Left lobe of liver (tissue), 2 donors: ENCODE measurements at regions not wholly inside any gene's neighbourhood (a gene's known extent, or its start where the extent isn't known, plus 50 kb on each side); places are given as distances from the start of the nearest gene placed in this dataset.
"Not testable (repeated sequence)": the region's sequence is repeated elsewhere in the genome, so short reads cannot be mapped to it uniquely, and the experiment has no call there.

Experiments used
- ATAC-seq: fragments of 200-7000 bp; cut with Tn5 transposase; one replicate; pipeline ENCODE4 v1.9.1; 2020; ENCODE audit warnings: mild to moderate bottlenecking, moderate library complexity
- DNase-seq: peaks from one replicate; pipeline ENCODE4 v3.0.0-alpha.2; 2020; ENCODE audit warnings: low spot score
- donor health status: DM: no; HTN: no; CAD: no; lungs with moderate emphysema.
- donor health status: DM: no; HTN: yes; CAD: no.

DNA sequence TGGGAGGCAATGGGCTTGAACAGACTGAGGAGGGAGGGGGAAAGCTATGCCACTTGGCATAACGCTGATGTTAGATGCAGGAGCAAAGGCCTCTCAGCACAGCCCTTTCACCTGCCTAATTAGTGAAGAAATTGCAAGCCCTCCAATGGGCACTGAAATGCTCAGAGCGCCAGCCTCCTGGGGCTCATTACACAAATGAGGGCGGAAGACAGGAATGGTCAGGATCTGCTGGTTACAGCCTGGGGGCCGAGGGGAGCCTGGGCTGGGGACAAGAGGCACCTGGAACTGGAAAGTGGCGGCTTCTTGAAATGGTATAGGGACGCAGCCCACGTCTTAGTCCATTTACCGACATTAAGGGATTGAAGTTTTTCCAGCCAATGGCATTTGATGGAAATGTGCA is 50.2 kb upstream of the PLET1 start:
- DNase-seq (no peak), ATAC-seq (no peak)

DNA sequence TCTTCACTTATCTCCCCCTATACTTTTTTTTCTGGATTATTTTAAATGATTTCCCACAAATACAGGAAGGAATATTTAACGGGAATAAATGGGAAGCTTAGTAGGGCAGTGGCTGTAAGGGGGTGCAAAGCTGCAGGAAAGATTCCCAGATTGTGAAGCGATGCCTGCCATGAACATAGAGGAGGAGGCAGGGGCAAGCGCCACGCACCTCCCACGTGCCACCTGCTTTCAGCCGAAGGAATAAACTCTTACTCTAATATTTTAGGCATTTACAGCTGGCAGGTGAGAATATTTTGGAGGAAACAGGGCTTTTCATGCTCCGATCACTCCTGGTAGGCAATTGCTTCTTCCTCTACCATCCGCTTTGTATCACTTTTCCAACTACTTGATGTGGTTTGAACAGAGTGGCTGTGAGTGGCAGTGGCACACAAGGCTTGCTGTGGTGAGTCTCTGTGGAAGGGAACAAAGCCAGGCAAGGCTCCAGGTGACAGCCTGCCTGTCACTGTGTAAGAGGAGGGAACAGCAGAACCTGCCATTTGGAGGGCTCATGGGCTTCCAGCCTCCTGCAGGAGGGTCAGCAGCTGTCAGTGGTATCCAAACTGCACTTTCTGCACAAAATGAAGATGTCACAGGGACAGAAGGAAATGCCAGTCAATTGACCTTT is 54.5 kb upstream of the PLET1 start:
- DNase-seq (no peak), ATAC-seq (peak; percentile 71)

DNA sequence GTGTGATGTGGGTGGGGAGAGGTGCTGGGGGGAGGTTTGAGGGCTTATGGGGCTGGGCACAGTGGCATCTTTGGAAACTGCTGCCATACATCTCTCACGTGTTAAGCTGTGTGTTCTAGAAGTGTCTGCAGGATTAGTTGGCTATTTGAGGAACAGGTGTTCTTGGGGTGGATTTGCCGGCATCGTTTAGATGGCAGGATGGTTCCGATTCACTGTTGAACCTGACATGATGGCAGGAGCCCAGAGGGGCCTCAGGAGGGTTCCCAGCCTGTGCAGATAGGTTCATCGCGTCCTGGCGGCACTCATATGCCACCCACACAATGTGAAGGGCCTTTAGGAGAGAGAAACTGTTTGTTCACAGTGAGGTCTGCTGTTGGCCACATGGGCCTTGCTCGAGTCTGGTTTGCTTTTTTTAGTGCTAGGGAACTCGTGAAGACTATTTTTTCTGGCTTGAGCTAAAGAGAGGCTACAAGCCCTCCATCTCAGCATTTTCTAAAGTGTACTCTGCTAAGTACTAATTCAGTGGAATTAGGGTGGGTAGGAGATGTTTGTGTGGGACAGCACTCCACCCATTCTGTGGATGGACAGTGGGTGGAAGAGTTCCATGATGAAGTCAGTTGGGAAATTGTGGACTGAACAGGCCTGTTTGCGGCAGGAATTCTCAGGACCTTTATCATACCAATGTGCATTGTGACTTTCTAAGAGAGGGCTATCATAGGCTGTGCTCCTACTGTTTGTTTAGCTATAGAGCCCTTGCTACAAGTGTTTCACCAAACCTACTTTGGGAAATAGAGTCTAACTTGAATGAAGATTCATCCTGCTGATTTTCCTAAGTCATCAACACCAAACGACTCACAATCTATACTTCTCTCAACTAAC is 55.4 kb upstream of the PLET1 start:
- no peak for ATAC-seq
- DNase-seq: no peak

DNA sequence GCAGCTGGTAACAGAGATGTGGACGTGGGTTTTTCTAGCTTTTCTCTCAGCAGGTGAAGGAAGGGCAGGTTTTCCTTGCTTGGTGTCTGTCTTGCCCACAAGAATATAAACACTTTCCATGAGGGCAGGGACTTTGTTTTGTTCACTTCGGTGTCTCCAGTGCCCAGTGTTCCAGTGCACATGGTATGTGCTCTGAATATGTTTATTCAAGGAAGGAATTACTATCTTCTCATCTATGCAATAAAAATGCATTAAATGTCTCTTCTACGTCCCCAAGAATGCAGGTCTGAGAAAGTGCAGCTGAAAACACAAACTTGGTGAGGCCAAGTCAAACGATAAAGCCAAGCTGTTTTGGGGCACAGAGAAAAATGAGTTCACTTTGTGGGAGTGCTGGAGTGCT is 56.3 kb upstream of the PLET1 start:
- no peak for ATAC-seq
- no peak for DNase-seq

DNA sequence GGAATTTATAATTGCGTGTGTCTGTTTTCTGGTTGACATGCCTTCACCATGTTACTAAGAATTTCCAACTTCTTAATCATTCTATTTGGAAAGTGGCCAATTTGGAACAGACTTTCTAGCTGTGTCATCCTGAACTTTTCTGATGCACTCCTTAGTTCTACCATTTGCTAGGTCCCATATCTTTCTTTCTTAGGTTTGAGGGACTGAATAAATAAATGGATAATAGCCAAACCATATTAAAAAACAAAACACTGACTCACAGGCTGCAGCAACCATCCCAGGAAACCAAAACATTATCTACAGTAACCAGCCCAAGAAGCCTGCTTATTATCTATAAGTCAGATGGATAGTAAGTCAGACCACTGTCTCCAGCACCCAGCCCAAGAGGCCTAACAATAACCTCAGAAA is 57.5 kb upstream of the PLET1 start:
- ATAC-seq: no peak
- no peak for DNase-seq

DNA sequence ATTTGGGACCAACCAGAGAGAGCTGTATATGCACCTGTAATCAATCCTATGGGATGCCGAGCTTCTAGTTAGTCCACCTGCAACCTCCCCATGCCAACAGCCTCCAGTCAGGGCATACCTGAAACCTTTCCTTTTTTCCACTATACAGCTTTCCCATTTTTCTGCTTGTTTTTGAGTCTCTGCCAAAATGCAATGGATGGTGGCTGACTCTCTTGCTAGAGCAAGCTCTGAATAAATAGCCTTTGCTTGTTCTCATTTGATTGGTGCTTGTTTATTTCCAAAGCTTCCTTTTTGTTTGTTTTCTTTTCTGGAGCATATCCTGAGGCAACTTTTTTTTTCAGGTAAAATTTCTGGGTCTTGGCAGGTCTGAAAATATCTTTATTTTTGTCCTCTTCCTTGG is 58.0 kb upstream of the PLET1 start:
- ATAC-seq: no peak
- DNase-seq: no peak

DNA sequence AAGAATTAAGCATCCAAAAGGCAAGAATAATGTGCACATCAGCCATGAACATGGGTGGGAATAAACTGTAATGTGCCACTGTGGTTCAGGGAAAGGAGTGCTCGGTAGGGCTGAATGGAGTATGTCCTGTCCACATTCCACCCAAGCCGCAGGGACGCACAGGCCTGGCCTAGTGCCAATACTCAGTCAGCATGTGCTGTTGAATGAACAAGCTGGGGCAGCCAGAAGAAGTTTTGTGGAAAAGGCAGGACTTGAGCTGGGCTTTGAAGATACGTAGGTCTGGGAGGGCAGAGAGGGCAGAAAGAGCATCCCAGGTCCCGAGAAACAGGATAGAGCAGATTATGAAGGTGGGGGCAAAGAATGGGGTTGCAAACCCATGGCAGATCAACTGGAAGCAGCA is 60.0 kb upstream of the PLET1 start:
- peak; percentile 31 for ATAC-seq
- peak; percentile 76 for DNase-seq

DNA sequence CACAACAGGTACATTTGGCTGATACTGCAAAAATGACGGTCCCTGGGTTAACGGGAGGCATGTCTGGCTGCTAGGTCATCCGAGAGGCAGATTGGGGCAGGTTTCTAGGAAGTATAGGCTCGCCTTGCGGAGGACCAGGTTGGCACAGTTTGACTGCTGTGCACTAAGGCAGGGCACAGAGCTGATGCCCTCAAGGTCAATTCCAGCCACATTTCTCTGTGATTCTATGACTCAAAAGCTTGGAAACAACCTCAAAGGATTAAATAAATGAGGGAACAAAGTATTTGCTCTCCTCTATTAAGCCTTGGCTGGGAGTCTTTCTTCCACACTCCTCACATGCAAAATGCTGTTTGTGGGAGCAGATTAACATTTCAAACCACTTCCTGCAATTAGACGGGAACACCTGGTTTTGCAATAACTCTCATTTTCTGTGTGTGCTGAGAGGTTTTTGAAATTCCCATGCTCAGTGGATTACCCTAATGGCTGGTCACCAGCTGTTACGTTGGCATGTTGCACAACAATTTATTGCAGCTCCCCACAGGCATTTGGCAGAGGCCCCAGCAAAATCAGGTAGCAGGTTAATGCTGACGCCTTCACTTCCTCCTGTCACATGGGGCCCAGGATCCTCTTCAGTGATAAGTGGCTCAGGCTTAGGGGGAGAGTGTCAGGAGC is 61.0 kb upstream of the PLET1 start:
- ATAC-seq: peak; percentile 85
- DNase-seq: peak; percentile 97

DNA sequence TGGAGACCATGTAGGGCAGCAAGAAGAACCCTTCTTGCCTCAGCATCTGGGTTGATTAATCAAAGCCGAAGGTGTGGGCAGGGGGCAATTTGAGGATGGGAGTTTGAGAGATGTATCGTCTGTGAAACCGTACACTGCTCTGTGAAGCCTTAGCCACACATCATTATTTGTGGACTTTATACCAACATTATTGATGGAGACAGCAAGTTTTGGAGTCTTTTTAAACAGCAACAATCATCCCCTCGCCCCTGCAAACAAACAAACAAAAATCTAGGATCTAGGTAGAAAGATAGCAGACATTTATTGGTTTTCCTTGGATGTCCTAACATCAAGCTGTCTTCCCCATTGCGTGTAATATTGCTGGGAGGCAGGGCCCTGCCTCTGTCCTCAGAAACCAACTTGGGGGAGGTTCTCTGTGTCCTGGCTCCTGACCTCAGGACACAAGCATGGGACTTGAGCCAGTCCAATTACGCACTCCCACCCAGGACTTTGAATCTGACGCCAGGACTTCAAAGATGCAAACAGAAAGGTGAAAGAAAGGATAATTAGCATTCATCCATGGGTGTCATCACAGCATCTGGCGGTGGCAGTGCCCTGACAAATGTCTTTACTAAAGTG is 61.6 kb upstream of the PLET1 start:
- peak; percentile 84 for DNase-seq
- ATAC-seq: peak; percentile 71

DNA sequence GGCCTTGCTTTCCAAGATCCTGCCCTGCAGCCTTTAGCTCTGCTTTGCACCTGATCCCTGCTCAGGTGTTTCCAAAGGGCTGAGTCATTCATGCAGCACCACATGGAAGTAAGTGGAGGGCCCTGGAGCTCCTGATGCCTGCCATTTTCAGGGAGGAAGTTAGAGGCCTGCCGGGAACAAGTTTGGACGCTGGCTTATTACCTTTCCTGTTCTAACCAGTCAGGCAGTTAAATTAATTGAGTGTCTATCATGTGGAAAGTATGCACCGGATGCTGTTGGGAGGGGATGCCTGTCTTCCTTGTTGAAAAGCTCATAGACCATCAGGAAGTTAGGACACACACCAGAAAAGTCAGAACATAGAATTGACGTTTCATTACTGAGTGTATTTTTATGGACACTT is 73.7 kb upstream of the PLET1 start:
- DNase-seq (no peak), ATAC-seq (no peak)

DNA sequence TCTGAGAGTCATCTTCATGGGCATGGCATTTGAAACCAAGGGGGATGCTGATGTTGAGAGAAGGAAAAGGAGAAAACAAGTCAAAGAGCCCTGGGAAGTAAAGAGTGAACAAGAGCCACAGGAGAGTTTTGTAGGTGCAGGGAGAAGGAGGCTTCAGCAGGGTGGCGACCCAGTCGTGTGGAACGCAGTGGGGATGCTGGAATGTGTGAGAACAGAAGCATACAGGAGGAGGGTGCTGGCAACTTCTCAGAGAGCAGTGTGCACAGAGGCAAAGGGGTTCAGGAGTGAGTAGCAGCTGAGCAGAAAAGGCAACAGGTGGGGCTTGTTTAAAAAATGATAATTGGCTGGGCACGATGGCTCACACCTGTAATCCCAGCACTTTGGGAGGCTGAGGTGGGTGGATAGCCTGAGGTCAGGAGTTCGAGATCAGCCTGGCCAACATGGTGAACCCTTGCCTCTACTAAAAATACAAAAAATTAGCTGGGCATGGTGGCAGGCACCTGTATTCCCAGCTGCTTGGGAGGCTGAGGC is 75.8 kb upstream of the PLET1 start:
- no peak for ATAC-seq
- DNase-seq: no peak

DNA sequence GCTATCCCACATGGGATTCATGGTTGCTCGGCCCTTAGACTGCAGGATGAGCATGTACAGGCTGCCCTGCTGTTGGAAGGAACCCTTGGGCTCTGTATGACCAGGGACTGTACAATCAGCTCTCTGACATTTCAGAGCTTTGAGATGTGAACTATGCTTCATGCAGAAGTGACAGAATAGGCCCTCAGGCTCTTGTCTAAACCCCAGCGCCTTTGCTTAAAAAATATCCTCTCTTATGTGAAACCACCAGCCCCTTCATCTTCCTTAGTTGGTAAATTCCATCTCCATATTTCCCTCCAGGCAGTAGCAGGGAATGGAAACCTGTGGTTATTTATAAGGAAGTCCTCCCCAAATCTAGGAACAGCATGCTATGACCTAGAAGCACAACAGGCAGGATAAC is 78.9 kb upstream of the PLET1 start:
- DNase-seq: no peak

DNA sequence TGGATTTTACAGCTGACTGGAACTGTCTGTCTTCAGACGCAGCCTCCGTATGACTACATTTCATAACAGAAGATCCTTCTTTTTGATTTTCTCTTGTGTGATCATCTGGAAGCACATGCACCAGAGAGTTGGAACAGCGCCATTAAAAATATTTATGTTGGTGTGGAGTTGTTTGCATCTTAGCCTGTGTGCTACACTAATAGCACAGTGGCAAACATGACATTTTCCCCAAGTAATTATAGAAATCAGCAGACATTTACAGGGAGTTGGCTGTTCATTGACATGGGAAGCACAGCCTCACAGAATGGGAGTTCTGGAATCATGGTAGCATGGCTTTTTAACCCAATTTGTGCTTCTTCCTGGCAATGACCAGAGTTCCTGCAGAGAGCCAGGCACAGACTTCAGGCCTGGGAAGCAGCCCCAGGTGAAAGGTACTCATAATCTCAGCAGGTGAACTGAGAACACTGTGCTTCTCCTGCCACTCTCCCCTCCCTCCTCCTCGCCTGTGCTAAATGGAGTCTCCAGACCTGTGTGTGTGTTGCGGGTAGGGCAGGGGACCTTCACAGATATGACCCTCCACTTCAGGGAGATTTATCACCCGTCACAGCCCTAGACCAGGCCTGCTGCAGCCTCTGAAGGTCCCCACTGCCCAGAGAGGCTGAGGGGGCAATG is 82.8 kb upstream of the PLET1 start:
- peak; percentile 13 for ATAC-seq
- no peak for DNase-seq

More for the DNA sequence above, 78.9 kb upstream of the PLET1 start:
- ATAC-seq: no peak

DNA sequence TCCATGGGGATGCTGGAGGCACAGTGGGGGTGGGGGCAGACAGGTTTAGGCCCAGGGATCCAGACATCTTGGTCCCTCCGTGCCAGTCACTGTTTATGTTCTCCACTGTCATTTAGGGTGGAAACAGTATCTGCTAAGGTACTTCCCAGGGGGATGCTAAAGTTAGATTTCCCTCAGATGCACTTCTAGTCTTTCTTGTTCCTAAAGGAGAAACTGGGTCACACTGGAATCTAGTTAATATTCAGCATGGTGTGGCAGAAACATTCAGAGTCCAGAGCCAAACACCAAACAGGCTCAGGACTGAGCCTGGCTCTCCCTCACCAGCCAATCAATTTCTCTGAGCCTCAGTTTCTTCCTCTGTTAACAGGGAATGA is 83.4 kb upstream of the PLET1 start:
- ATAC-seq (peak; percentile 46), DNase-seq (no peak)

DNA sequence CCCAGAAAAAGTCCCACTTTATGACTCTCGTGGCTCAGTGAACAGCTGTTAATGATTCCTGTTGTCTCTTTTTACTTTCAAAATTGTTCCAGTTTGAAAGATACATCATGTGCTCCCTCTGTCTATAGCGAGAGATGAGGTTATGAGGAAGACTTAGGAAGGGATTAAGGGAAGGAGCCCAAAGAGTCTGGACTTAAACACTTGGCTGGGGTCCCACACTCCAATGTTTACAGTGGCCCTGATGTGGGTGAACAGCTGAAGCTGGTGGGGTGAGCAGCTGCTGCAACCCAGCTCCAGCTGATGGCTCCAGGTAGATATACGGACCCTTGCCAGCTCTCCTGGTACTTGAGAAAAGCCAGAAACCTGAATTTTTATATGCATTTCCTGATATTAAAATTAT is 84.5 kb upstream of the PLET1 start:
- no peak for ATAC-seq

DNA sequence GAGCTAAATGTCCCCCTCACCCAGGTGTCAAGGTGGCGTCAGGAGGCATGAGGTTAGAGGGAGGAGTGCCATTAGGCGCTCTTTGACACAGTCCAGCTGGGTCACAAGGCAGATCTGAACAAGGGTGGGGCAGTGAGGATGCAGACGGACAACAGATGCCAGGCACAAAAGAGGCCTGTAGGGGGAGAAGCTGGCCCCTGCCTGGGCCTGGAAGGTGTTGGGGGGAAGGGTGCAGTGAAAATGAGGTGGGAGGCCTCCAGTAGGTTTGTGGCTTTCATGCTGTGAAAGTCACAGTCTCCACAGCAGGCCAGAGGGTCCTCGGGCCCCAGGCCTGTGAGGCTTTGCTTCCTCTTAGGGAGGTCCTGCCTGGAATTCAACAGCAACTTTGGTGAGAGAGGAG is 85.0 kb upstream of the PLET1 start:
- ATAC-seq (no peak), DNase-seq (no peak)

More for the DNA sequence above, 84.5 kb upstream of the PLET1 start:
- no peak for DNase-seq

DNA sequence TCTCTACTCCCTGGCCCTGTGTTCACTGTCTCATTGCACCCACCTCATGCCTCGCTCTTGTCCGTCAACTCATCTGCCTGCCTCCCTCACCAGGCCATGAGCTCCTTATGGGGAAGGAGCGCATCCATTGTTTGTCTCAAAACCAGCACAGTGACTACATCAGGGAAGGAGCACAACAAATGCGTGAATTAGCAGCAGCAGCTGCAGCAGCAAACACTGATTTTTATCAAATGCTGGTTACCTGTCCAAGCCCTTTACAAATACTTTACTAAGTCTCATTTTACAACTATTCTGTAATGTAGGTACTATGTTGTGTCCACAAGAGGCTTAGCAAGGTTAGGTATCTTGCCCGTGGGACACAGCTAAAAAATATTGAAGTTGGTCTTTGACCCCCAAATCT is 85.9 kb upstream of the PLET1 start:
- no peak for ATAC-seq
- no peak for DNase-seq

DNA sequence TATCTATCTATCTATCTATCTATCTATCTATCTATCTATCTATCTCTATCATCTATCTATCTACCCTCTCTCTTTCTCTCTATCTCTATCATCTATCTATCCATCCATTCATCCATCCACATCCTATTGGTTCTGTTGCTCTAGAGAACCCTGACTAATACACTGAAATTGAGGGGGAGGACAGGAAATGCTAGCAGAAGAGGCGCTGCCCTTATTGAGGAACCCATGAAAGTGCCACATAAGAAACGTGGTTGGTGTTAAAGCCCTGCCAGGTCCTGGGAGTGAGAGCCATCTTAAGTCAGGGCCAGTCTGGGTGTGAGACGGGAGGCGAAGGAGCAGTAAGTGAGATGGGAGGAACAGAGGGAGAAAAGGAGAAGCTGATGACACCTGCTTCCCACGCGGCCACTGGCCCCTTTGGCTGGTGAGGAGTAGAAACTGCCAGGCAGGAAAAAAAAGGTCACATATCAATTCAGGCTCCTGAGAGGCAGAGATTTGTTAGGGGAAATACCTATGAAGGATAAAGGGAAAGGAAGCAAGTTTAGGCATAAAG is 87.9 kb upstream of the PLET1 start:
- DNase-seq (no peak), ATAC-seq (no peak)

DNA sequence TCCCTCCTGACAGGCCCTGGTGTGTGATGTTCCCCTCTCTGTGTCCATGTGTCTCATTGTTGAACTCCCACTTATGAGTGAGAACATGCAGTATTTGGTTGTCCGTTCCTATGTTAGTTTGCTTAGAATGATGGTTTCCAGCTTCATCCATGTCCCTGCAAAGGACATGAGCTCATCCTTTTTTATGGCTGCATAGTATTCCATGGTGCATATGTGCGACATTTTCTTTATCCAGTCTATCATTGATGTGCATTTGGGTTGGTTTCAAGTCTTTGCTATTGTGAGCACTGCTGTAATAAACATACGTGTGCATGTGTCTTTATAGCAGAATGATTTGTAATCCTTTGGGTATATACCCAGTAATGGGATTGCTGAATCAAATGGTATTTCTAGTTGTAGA is 90.8 kb upstream of the PLET1 start:
- not testable (repeated sequence) for DNase-seq, ATAC-seq

DNA sequence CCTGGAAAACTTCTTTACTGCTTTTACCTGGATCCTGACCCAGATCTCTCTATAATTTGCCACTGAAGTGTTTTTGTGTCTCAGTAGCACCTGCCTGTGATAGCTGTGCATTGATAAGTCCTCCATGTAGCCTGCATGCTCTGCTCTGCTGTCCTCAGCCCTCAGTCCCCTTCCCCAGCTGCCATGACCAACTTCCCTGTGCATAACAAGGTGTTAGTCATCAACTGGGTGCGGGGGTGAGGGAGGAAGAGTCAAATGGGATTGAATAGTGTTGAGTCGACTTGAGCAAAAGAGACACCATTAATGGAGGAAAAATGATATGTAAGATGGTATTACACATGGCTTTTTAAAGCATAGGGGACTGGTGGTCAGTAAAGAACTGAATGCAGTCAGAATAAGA is 92.2 kb upstream of the PLET1 start:
- no peak for ATAC-seq

More for the DNA sequence above, 92.2 kb upstream of the PLET1 start:
- DNase-seq: no peak
